ENCODE measurements at regions not wholly inside any gene's neighbourhood (a gene's known extent, or its start where the extent isn't known, plus 50 kb on each side); places are given as distances from the start of the nearest gene placed in this dataset.

- TF ChIP-seq ELK1 (IDR thresholded peaks at IDR 0.05; ENCODE audit: low read depth, low read length): no peak
- TF ChIP-seq PAX8 (IDR thresholded peaks at IDR 0.05): no peak
- TF ChIP-seq ZNF622 (IDR thresholded peaks at IDR 0.05): no peak
- no peak for TF ChIP-seq PML (IDR thresholded peaks at IDR 0.05; ENCODE audit: low read length)
- no peak for TF ChIP-seq NRF1 (conservative IDR thresholded peaks at IDR 0.05; ENCODE audit: low read depth, low read length)
- no peak for TF ChIP-seq TCF7 (IDR thresholded peaks at IDR 0.05; ENCODE audit: borderline replicate concordance)
- no peak for TF ChIP-seq BCL11A (IDR thresholded peaks at IDR 0.05; ENCODE audit: low read depth, low read length)
Measured at GRCh38 chr9:117887941-117888340, 183.7 kb downstream of the TLR4 start (continued).

DNA sequence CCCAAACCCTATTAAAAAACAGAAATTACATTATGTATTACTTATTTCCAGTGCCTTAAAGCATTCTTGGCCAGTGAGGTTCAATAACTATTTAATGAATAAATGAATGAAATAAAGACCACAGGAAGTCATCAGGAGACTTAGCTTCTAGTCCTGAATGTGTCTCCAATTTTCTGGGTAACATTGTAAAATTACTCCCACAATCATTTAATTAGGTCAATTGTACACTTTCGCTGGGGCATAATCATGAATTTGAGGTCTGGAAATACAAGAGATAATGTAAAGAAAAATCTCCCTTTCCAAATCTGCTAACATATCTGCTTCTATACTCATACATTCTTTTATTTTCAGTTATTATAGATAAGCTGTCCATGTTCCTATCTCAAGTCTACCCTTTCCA lies 199.2 kb downstream of the TLR4 start:
- Histone ChIP-seq H4K20me1 (ENCODE audit: control insufficient read depth, insufficient read depth) (no peaks in the 10 kb centered on the region), H3K4me1 (ENCODE audit: control insufficient read depth, insufficient read depth, low read length) (no peaks in the 10 kb centered on the region), H3K4me2 (ENCODE audit: control insufficient read depth, insufficient read depth) (no peak overlapping the region), H3K9me3 (replicated peaks; ENCODE audit: control insufficient read depth, insufficient read depth, low read length) (no peaks in the 10 kb centered on the region), H3K27ac (ENCODE audit: control insufficient read depth, insufficient read depth) (no peak overlapping the region), H3K79me2 (ENCODE audit: control insufficient read depth, insufficient read depth, low read length) (no peaks in the 10 kb centered on the region), H3K4me3 (no peak overlapping the region), H3K27me3 (replicated peaks in 1 of 2; ENCODE audit: control insufficient read depth in 2 of 2, insufficient read depth in 2 of 2, low read length in 1 of 2) (no peaks in the 10 kb centered on the region), H2AFZ (ENCODE audit: control insufficient read depth, low read depth, low read length) (no peak overlapping the region), H3K9ac (ENCODE audit: control insufficient read depth, insufficient read depth, low read length) (no peak overlapping the region), H3K36me3 (ENCODE audit: control insufficient read depth in 2 of 2, insufficient read depth in 2 of 2, low read length in 1 of 2) (no peaks in the 10 kb centered on the region)
- no peak for ATAC-seq
- DNase-seq (ENCODE audit: low read depth, low spot score): no peak
- no TSS peak for BruUV-seq (replicated peaks)
- TF ChIP-seq, protein P1, sequence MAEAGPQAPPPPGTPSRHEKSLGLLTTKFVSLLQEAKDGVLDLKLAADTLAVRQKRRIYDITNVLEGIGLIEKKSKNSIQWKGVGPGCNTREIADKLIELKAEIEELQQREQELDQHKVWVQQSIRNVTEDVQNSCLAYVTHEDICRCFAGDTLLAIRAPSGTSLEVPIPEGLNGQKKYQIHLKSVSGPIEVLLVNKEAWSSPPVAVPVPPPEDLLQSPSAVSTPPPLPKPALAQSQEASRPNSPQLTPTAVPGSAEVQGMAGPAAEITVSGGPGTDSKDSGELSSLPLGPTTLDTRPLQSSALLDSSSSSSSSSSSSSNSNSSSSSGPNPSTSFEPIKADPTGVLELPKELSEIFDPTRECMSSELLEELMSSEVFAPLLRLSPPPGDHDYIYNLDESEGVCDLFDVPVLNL (IDR thresholded peaks at IDR 0.05; ENCODE audit: low read depth, low read length): no peak
- TF ChIP-seq ZBTB11 (CRISPR knock-in tag; IDR thresholded peaks at IDR 0.05) (no peak), TCF7 (IDR thresholded peaks at IDR 0.05; ENCODE audit: borderline replicate concordance) (no peak), HCFC1 (IDR thresholded peaks at IDR 0.05; ENCODE audit: low read length) (no peak)
- ChIA-PET POLR2A (no interaction called here), CTCF (no interaction called here), RAD21 (ENCODE audit: unreplicated experiment) (no interaction called here), SMC1A (ENCODE audit: uncharacterized antibody, unreplicated experiment) (no interaction called here)
- no peak for FAIRE-seq
- in situ Hi-C loops (cut with MboI) (no loop called here), intact Hi-C loops (cut with micrococcal nuclease; ENCODE audit: unreplicated experiment) (no loop called here)
- WGBS (ENCODE audit: insufficient coverage, insufficient replicate concordance, low lambda C conversion rate, missing lambda C conversion rate): 0% methylated on average over 1 of the region's 1 CpG

Measured in GM12878 (cell line).